ENCODE measurements at regions not wholly inside any gene's neighbourhood (a gene's known extent, or its start where the extent isn't known, plus 50 kb on each side); places are given as distances from the start of the nearest gene placed in this dataset.

- no peak for DNase-seq (ENCODE audit: low read depth, low spot score)
Measured at GRCh38 chr10:94085766-94086437, 92.2 kb downstream of the PLCE1 start.

GRCh38 chr10:94088926-94089381, 95.2 kb downstream of the PLCE1 start:
- no peak for DNase-seq (ENCODE audit: low read depth, low spot score)

- no peak for DNase-seq (ENCODE audit: low read depth, low spot score)
Measured at GRCh38 chr10:94091649-94092048, 97.9 kb downstream of the PLCE1 start.

- no peak for DNase-seq (ENCODE audit: low read depth, low spot score)
Measured at GRCh38 chr10:94092848-94093247, 99.1 kb downstream of the PLCE1 start.

GRCh38 chr10:94093286-94093905, 99.7 kb downstream of the PLCE1 start:
- DNase-seq (ENCODE audit: low read depth, low spot score) = no peak

- no peak for DNase-seq (ENCODE audit: low read depth, low spot score)
Measured at GRCh38 chr10:94094540-94094939, 100.8 kb downstream of the PLCE1 start.

- no peak for DNase-seq (ENCODE audit: low read depth, low spot score)
Measured at GRCh38 chr10:94097656-94098055, 103.9 kb downstream of the PLCE1 start.

GRCh38 chr10:94098896-94099295, 105.2 kb downstream of the PLCE1 start:
- no peak for DNase-seq (ENCODE audit: low read depth, low spot score)

- DNase-seq (ENCODE audit: low read depth, low spot score) = no peak
Measured at GRCh38 chr10:94101894-94102293, 108.2 kb downstream of the PLCE1 start.

- DNase-seq (ENCODE audit: low read depth, low spot score) = no peak
Measured at GRCh38 chr10:94102436-94102835, 108.7 kb downstream of the PLCE1 start.

GRCh38 chr10:94103192-94103591, 109.5 kb downstream of the PLCE1 start:
- no peak for DNase-seq (ENCODE audit: low read depth, low spot score)

- no peak for DNase-seq (ENCODE audit: low read depth, low spot score)
Measured at GRCh38 chr10:94103801-94104221, 110.1 kb downstream of the PLCE1 start.

GRCh38 chr10:94104316-94105000, 110.7 kb downstream of the PLCE1 start:
- no peak for DNase-seq (ENCODE audit: low read depth, low spot score)

- DNase-seq (ENCODE audit: low read depth, low spot score) = no peak
Measured at GRCh38 chr10:94105226-94105625, 111.5 kb downstream of the PLCE1 start.

GRCh38 chr10:94107191-94107590, 113.5 kb downstream of the PLCE1 start:
- no peak for DNase-seq (ENCODE audit: low read depth, low spot score)

- no peak for DNase-seq (ENCODE audit: low read depth, low spot score)
Measured at GRCh38 chr10:94108200-94108599, 114.5 kb downstream of the PLCE1 start.

- no peak for DNase-seq (ENCODE audit: low read depth, low spot score)
Measured at GRCh38 chr10:94111367-94111766, 117.6 kb downstream of the PLCE1 start.

- no peak for DNase-seq (ENCODE audit: low read depth, low spot score)
Measured at GRCh38 chr10:94112321-94112720, 118.6 kb downstream of the PLCE1 start.

GRCh38 chr10:94115725-94116124, 122.0 kb downstream of the PLCE1 start:
- no peak for DNase-seq (ENCODE audit: low read depth, low spot score)

GRCh38 chr10:94116848-94117247, 123.1 kb downstream of the PLCE1 start:
- no peak for DNase-seq (ENCODE audit: low read depth, low spot score)

- no peak for DNase-seq (ENCODE audit: low read depth, low spot score)
Measured at GRCh38 chr10:94122211-94122610, 128.5 kb downstream of the PLCE1 start.

GRCh38 chr10:94123258-94123995, 129.7 kb downstream of the PLCE1 start:
- DNase-seq (ENCODE audit: low read depth, low spot score) = no peak

Data from activated naive CD8-positive, alpha-beta T cell treated with anti-CD3 and anti-CD28 coated beads, Interleukin-2, amount 50 U/mL, for 16 hours (primary cell).